ENCODE measurements at regions not wholly inside any gene's neighbourhood (a gene's known extent, or its start where the extent isn't known, plus 50 kb on each side); places are given as distances from the start of the nearest gene placed in this dataset.

DNA sequence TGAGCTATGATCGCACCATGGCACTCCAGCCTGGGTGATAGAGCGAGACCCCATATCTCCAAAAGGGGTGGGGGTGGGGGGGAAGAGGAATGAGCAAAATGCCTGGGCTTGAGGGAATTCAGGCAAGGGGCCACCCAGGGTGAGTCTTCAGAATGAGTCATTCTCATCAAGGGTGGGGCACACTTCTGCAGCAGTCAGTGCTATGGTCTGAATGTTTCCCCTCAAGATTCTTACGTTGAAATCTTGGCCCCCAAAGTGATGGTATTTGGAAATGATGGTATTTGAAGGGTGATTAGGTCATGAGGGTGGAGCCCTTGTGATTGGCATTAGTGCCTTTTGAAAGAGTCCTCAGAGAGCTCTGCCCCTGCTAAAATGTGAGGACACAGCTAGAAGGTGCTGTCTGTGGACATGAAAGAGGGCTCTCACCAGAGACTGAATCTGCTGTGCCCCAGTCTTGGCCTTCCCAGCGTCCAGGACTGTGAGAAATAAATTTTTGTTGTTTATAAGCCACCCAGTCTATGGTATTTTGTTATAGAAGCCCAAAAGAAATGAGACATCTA is 86.4 kb upstream of the THY1 start:
- peak in 1 of 2 donors; percentile 6 for DNase-seq
- Histone ChIP-seq H2BK12ac (ENCODE audit: low read length) (no peak overlapping the region), H3K79me2 (ENCODE audit: control insufficient read depth, insufficient read depth, low read length, poor library complexity) (no peaks in the 10 kb centered on the region), H3K27ac (ENCODE audit: low read depth, low read length) (no peak overlapping the region), H4K12ac (ENCODE audit: low read depth, low read length) (no peak overlapping the region), H3K9me3 (ENCODE audit: insufficient read depth, low read depth, low read length) (peaks cover 14% of the 10 kb centered on the region), H2BK5ac (ENCODE audit: low read depth, low read length, poor library complexity) (no peak overlapping the region), H3K18ac (ENCODE audit: low read length) (no peak overlapping the region), H3K79me1 (ENCODE audit: low read length) (no peaks in the 10 kb centered on the region), H2BK120ac (ENCODE audit: insufficient read depth, low read length, poor library complexity) (no peak overlapping the region), H3K4me3 (ENCODE audit: low read depth, low read length) (no peak overlapping the region), H3K9ac (ENCODE audit: low read length) (no peak overlapping the region), H2AFZ (ENCODE audit: insufficient read depth, low read length, poor library complexity) (no peak overlapping the region), H3K4ac (ENCODE audit: low read depth, low read length) (no peak overlapping the region), H3K4me2 (ENCODE audit: low read length) (no peak overlapping the region), H4K91ac (ENCODE audit: low read depth, low read length) (no peak overlapping the region), H3K14ac (ENCODE audit: low read length) (no peak overlapping the region), H3K23ac (ENCODE audit: low read length) (no peak overlapping the region), H3K27me3 (ENCODE audit: insufficient read depth, low read length) (no peaks in the 10 kb centered on the region), H3K4me1 (ENCODE audit: control insufficient read depth in 1 of 2, insufficient read depth in 2 of 2, low read length in 2 of 2) (no peaks in the 10 kb centered on the region), H2AK5ac (ENCODE audit: low read length) (no peak overlapping the region), H3K36me3 (ENCODE audit: control insufficient read depth in 1 of 2, insufficient read depth in 2 of 2, low read length in 2 of 2) (no peaks in the 10 kb centered on the region), H4K8ac (ENCODE audit: low read depth, low read length) (no peak overlapping the region)
- WGBS (ENCODE audit: extremely low coverage, insufficient coverage, insufficient read length) = no CpG with 5 or more reads among the region's 4 CpGs

DNA sequence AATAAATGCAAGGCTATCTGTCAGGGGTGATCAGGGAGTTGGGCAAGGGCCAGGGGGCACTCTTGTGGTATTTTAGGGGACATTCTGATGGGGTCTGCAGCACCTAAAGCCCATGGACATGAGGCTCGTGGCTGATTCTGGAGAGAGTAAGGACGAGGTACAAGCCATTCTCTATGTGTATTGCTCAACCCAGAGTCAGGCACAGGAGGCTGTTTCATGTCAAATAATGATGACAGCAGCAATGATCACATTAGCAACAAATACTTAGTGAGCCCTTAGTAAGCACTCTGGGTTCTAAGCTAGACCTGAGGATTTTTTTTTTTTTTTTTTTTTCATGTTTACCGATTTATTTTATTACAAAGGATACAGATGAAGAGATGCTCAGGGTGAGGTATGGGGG is 83.5 kb upstream of the THY1 start:
- Histone ChIP-seq H2AFZ (ENCODE audit: insufficient read depth, low read length, poor library complexity) (no peak overlapping the region), H3K27ac (ENCODE audit: low read depth, low read length) (no peak overlapping the region), H2AK5ac (ENCODE audit: low read length) (no peak overlapping the region), H4K12ac (ENCODE audit: low read depth, low read length) (no peak overlapping the region), H3K14ac (ENCODE audit: low read length) (no peak overlapping the region), H4K91ac (ENCODE audit: low read depth, low read length) (no peak overlapping the region), H3K4me2 (ENCODE audit: low read length) (no peak overlapping the region), H2BK5ac (ENCODE audit: low read depth, low read length, poor library complexity) (no peak overlapping the region), H3K4ac (ENCODE audit: low read depth, low read length) (no peak overlapping the region), H3K9me3 (ENCODE audit: insufficient read depth, low read depth, low read length) (peaks cover 14% of the 10 kb centered on the region), H2BK120ac (ENCODE audit: insufficient read depth, low read length, poor library complexity) (no peak overlapping the region), H3K9ac (ENCODE audit: low read length) (no peak overlapping the region), H3K4me1 (ENCODE audit: control insufficient read depth in 1 of 2, insufficient read depth in 2 of 2, low read length in 2 of 2) (no peaks in the 10 kb centered on the region), H3K23ac (ENCODE audit: low read length) (no peak overlapping the region), H2BK12ac (ENCODE audit: low read length) (no peak overlapping the region), H3K4me3 (ENCODE audit: low read depth, low read length) (no peak overlapping the region), H3K36me3 (ENCODE audit: control insufficient read depth in 1 of 2, insufficient read depth in 2 of 2, low read length in 2 of 2) (no peaks in the 10 kb centered on the region), H3K79me1 (ENCODE audit: low read length) (no peaks in the 10 kb centered on the region), H3K27me3 (ENCODE audit: insufficient read depth, low read length) (no peaks in the 10 kb centered on the region), H3K79me2 (ENCODE audit: control insufficient read depth, insufficient read depth, low read length, poor library complexity) (no peaks in the 10 kb centered on the region), H4K8ac (ENCODE audit: low read depth, low read length) (no peak overlapping the region), H3K18ac (ENCODE audit: low read length) (no peak overlapping the region)
- no CpG with 5 or more reads among the region's 3 CpGs for WGBS (ENCODE audit: extremely low coverage, insufficient coverage, insufficient read length)
- DNase-seq = no peak

DNA sequence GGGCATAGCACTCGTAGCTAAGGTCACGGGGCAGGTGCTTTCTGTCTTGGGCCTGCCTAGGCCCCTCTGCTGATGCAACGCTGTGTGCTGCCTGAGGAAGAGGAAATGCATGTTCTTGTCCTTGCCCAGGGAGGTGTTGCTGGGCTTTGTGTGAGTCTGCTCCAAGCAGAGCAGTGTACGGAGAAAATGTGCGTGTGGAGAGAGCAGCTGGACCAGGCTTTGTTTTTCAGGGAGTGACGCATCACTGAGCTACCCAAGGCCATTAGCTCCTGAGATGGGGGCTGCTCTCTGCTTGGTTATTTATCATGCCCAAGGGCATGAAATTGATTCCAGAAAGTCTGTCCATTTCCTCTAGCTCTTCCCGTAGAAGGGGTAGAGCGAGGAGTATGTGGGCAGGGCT is 82.9 kb upstream of the THY1 start:
- no peaks in the 10 kb centered on the region for H3K4me1 ChIP-seq (ENCODE audit: control insufficient read depth in 1 of 2, insufficient read depth in 2 of 2, low read length in 2 of 2)
- peaks cover 11% of the 10 kb centered on the region for H3K9me3 ChIP-seq (ENCODE audit: insufficient read depth, low read depth, low read length)
- H3K4me3 ChIP-seq (ENCODE audit: low read depth, low read length) = no peak overlapping the region
- H4K8ac ChIP-seq (ENCODE audit: low read depth, low read length) = no peak overlapping the region
- no peak overlapping the region for H2AFZ ChIP-seq (ENCODE audit: insufficient read depth, low read length, poor library complexity)
- H2BK120ac ChIP-seq (ENCODE audit: insufficient read depth, low read length, poor library complexity) = no peak overlapping the region
- no peaks in the 10 kb centered on the region for H3K27me3 ChIP-seq (ENCODE audit: insufficient read depth, low read length)
- no peaks in the 10 kb centered on the region for H3K36me3 ChIP-seq (ENCODE audit: control insufficient read depth in 1 of 2, insufficient read depth in 2 of 2, low read length in 2 of 2)
- H2BK5ac ChIP-seq (ENCODE audit: low read depth, low read length, poor library complexity) = no peak overlapping the region
- H2BK12ac ChIP-seq (ENCODE audit: low read length) = no peak overlapping the region
- WGBS (ENCODE audit: extremely low coverage, insufficient coverage, insufficient read length) = no CpG with 5 or more reads among the region's 8 CpGs
- no peak overlapping the region for H3K9ac ChIP-seq (ENCODE audit: low read length)
- H4K12ac ChIP-seq (ENCODE audit: low read depth, low read length) = no peak overlapping the region
- no peak overlapping the region for H3K27ac ChIP-seq (ENCODE audit: low read depth, low read length)
- H2AK5ac ChIP-seq (ENCODE audit: low read length) = no peak overlapping the region
- no peak overlapping the region for H3K4ac ChIP-seq (ENCODE audit: low read depth, low read length)
- no peak for DNase-seq
- no peak overlapping the region for H3K18ac ChIP-seq (ENCODE audit: low read length)
- H3K14ac ChIP-seq (ENCODE audit: low read length) = no peak overlapping the region
- H3K79me1 ChIP-seq (ENCODE audit: low read length) = no peaks in the 10 kb centered on the region
- no peak overlapping the region for H3K23ac ChIP-seq (ENCODE audit: low read length)
- H4K91ac ChIP-seq (ENCODE audit: low read depth, low read length) = no peak overlapping the region
- H3K79me2 ChIP-seq (ENCODE audit: control insufficient read depth, insufficient read depth, low read length, poor library complexity) = no peaks in the 10 kb centered on the region
- no peak overlapping the region for H3K4me2 ChIP-seq (ENCODE audit: low read length)

- H3K4me1 ChIP-seq (ENCODE audit: control insufficient read depth in 1 of 2, insufficient read depth in 2 of 2, low read length in 2 of 2) = no peaks in the 10 kb centered on the region
- no peaks in the 10 kb centered on the region for H3K79me1 ChIP-seq (ENCODE audit: low read length)
- H2BK12ac ChIP-seq (ENCODE audit: low read length) = no peak overlapping the region
- H3K23ac ChIP-seq (ENCODE audit: low read length) = no peak overlapping the region
- no peak overlapping the region for H3K18ac ChIP-seq (ENCODE audit: low read length)
- no peak overlapping the region for H3K9ac ChIP-seq (ENCODE audit: low read length)
- no peak overlapping the region for H2AK5ac ChIP-seq (ENCODE audit: low read length)
- H2BK120ac ChIP-seq (ENCODE audit: insufficient read depth, low read length, poor library complexity) = no peak overlapping the region
- H3K79me2 ChIP-seq (ENCODE audit: control insufficient read depth, insufficient read depth, low read length, poor library complexity) = no peaks in the 10 kb centered on the region
- H3K4me2 ChIP-seq (ENCODE audit: low read length) = no peak overlapping the region
- no peaks in the 10 kb centered on the region for H3K27me3 ChIP-seq (ENCODE audit: insufficient read depth, low read length)
- H3K4ac ChIP-seq (ENCODE audit: low read depth, low read length) = no peak overlapping the region
- no peak overlapping the region for H2AFZ ChIP-seq (ENCODE audit: insufficient read depth, low read length, poor library complexity)
- WGBS (ENCODE audit: extremely low coverage, insufficient coverage, insufficient read length) = no CpG with 5 or more reads among the region's 5 CpGs
- no peak for DNase-seq
- no peak overlapping the region for H3K27ac ChIP-seq (ENCODE audit: low read depth, low read length)
- H4K8ac ChIP-seq (ENCODE audit: low read depth, low read length) = no peak overlapping the region
- no peak overlapping the region for H4K12ac ChIP-seq (ENCODE audit: low read depth, low read length)
- H4K91ac ChIP-seq (ENCODE audit: low read depth, low read length) = no peak overlapping the region
- no peaks in the 10 kb centered on the region for H3K36me3 ChIP-seq (ENCODE audit: control insufficient read depth in 1 of 2, insufficient read depth in 2 of 2, low read length in 2 of 2)
- H3K4me3 ChIP-seq (ENCODE audit: low read depth, low read length) = no peak overlapping the region
- H2BK5ac ChIP-seq (ENCODE audit: low read depth, low read length, poor library complexity) = no peak overlapping the region
- peaks cover 11% of the 10 kb centered on the region for H3K9me3 ChIP-seq (ENCODE audit: insufficient read depth, low read depth, low read length)
- H3K14ac ChIP-seq (ENCODE audit: low read length) = no peak overlapping the region
These were observed 82.1 kb upstream of the THY1 start for GRCh38 chr11:119505071-119505470.
